GM18867 (cell line): ENCODE measurements at regions not wholly inside any gene's neighbourhood (a gene's known extent, or its start where the extent isn't known, plus 50 kb on each side); places are given as distances from the start of the nearest gene placed in this dataset.

ENCODE experiments used
- ATAC-seq: cut with Tn5 transposase; IDR thresholded peaks from one replicate; pipeline ENCODE4 v1.9.1; 2021; ENCODE audit warnings: mild to moderate bottlenecking, moderate library complexity; ENCODE audit not compliant: unreplicated experiment

- ATAC-seq, result no peak
These were observed 354.9 kb downstream of the TFAP2A start for GRCh38 chr6:10060004-10060403.

GRCh38 chr6:10054672-10055071 lies 360.2 kb downstream of the TFAP2A start:
- no peak for ATAC-seq

GRCh38 chr6:10051283-10051682 lies 363.6 kb downstream of the TFAP2A start:
- no peak for ATAC-seq

DNA sequence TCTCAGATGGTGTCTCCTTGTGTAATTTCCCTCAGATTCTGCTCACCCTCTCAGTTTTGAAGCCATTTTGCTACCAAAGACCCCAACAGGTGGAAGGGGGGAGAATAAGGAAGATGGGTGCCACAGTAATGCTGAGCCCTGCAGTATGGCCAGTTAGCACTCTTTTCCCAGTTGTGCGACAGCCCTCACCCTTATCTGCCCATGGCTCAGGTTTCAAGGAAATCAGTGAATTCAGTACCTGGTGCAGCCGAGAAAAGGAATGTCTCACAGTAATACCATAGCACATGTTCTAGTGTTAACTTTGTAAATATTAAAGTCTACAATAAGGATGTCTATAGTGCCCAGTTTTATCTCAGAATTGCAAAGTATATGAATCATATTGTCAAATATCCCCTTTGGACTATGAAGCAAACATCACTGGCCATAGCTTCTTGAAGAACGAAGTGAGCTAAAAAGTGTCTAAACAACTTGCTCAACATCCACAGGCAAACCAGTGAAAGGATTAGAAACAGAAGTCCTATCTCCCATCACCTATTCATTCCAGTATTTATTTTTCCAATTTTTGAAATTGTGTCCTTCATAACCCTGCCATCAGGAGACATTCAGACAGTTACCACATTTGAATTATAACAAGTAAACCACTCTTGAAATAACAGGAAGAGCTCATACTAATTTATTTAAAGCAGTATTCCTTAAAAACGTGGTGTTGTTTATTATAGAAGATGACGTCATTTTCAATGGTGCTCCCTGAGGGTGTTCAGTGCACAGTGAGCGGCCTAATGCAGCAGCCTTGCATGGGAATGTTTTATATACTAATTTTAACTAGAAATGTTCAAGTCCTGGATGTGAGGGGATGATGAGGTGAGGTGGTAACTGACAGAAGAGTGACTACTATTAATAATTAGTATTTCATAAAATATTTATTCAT lies 366.2 kb downstream of the TFAP2A start:
- ATAC-seq, result no peak

- no peak for ATAC-seq
These were observed 372.6 kb downstream of the TFAP2A start for GRCh38 chr6:10042280-10042679.

DNA sequence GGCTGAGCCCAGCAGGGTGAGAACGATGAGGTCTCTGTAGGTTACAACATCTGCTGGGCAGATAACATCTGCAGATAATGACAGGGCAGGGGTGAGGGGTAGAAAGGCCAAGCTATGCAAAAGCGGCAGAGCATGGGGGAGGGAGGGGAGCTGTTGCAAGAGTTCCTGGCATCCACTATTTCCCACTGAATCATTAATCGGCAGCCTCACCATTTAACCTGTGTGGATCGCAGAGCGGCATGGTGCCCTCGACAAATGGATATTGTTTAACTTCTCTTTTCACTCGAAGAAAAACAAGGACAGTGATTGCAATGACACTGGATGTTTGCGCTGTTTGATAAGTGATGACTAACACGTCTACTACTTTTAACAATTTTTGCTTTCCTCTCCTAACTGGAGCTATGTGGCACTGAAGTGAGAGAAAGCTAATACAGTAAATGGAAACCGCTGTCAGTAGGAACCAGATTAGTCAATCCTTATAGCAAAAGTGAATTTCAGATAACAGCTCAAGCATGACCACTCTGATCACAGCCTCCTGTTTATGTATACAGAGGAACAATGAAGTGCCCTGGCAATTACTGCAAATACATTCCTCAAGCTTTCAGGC lies 381.5 kb downstream of the TFAP2A start:
- ATAC-seq, result no peak

DNA sequence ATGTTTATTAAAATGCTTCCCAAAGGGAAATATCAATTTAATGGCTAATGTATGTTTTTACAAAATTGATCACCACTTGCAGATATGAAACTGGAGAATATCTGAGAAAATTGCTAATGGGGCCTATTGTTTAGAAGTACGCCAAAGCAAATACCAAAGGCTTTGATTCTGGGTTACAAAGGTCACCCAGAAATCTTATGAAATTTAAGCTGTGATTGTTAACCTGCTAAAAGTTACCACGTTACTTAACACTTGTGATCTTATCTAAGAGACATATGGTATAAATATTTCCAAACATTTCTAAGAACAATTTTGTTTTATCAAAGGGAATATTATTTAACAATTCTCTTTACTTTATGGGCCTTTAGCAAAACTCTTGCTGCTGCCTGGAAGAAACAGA lies 383.3 kb downstream of the TFAP2A start:
- no peak for ATAC-seq

- no peak for ATAC-seq
These were observed 383.8 kb downstream of the TFAP2A start for GRCh38 chr6:10030942-10031537.

DNA sequence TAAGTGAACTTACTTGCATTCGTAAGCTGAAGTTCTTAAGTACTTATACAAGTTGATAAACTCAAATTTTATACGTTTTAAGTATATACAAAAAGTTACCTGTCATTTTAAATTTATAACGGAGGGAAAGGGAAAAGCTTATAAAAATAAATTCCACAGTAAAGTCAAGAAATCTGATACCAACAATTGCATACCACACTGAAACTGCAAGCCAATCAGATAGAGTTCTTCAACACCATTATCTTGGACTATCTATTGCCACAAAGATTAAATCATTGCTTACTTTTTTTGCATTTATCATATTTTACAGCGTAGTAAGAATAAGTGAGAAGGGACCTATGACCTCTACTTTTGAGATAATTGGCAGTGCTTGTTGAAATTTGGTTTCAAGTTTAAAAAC lies 386.7 kb downstream of the TFAP2A start:
- ATAC-seq, result no peak

GRCh38 chr6:10019851-10020250 lies 395.0 kb downstream of the TFAP2A start:
- ATAC-seq, result no peak

DNA sequence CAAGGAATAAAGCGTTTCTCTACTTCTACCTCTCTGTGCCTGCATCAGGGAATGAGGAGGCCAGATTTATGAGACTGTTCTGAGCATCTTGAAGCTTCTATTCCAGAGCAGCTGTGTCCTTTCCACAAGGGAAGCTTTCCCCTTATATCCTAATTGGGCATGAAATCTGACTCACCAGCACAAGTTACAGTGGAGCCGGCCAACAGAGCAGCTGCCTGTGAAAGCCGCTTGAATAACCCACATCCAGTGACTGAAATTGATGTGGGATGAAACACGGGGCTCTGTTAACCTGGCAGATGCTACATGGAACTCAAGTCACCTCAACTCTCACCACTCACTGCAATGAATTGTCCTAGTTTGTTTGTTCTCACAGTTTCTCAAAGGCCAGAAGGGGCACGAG lies 400.3 kb downstream of the TFAP2A start:
- ATAC-seq, result no peak

GRCh38 chr6:10000551-10000950 lies 414.3 kb downstream of the TFAP2A start:
- no peak for ATAC-seq

DNA sequence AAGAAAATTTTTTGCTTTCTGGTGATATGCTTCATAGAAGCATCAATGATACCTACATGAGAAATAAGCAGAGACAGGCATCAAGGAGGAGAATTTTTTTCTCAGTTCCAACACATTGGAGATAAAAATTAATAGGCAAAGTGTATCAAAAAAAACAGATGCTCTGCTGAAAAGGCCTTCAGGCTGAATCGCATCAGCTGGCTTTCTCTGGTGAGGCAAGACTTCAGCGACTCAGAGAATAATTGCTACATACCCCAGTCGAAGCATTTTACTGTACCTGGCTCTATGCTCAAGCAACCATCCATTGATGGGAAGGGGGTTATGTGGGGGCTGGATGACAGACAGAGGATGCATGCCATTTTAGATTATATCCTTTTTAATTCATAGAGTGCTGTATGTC lies 415.1 kb downstream of the TFAP2A start:
- ATAC-seq, result no peak

GRCh38 chr6:9986273-9986672 lies 428.6 kb downstream of the TFAP2A start:
- ATAC-seq, result no peak

- ATAC-seq, result no peak
These were observed 429.4 kb downstream of the TFAP2A start for GRCh38 chr6:9985481-9985880.

GRCh38 chr6:9984607-9985006 lies 430.3 kb downstream of the TFAP2A start:
- ATAC-seq, result no peak

DNA sequence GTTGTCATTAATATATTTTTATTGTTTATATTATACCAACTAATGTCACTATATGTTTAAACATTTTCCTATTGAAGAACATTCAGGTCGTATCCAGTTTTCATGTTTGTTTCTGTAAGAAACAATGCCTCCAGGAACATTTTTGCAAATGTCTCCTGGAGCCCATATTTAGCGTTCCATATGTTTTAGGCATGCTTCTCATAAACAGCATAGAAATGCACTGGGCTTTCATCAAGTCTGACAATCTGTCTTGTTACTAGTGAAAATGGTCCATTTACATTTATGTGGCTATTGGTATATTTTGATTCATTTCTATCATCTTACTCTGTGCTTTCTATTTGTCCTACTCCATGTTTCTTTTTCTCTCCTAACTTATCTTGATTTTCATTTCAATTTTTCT lies 431.7 kb downstream of the TFAP2A start:
- no peak for ATAC-seq

DNA sequence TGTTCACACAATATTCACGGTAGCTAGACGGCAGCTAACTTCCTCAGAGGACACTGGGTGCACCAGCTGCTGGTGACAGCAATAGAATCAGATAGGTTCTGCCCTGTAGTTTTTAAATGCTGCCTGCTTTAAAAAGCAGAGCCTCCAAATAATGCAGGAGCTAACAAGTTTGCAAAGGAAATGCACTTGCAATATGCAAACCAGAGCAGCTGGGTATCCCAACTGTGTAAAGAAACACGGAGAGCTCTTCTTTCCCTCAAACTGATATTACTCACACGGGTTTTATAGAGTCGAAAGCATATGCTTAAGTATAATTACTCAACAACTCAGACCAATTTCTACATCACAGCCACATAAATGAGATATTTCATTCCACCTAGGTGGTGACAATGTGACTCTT lies 432.7 kb downstream of the TFAP2A start:
- no peak for ATAC-seq

- no peak for ATAC-seq
These were observed 434.9 kb downstream of the TFAP2A start for GRCh38 chr6:9979996-9980395.

DNA sequence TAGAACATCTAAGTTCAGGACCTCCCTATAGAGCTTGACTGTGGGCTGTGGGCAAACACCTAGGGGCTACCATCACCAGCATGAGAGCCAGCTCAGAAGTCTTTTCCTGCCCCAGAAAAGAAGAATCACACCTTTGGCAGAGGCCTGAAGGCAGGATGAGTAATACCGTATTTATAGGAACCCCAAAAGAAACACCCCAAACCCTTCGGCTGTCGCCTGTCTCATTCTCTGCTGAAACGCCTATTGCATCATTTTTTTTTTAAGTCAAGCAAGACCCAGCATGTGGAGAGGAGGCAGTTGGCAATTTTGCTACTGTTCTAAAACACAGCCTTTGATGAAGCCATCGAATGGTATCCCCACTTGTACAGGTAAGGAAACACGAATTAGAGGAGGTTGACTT lies 436.4 kb downstream of the TFAP2A start:
- no peak for ATAC-seq

DNA sequence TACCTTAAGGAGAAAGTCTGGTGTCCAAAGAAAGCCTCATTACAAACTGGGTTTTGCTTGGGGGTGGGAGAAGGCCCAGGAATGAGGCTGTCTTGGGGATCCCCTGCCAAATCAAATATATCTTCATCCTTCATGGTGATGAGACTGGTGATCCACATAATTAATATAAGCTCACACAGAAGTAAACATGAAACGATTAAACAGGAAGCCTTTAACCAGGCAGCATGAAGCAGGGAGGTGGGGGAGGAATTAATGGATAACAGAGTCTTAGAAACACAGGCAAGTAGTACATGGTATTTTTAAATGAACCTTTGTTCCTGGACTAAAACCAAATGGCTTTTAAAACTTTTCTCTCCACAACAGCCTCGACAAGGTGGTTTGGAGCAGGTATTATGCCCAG lies 437.5 kb downstream of the TFAP2A start:
- no peak for ATAC-seq

- ATAC-seq, result no peak
These were observed 453.2 kb downstream of the TFAP2A start for GRCh38 chr6:9961646-9962045.
